NCI-H1092 treated with DMSO at 0.1 percent for 48 hours (cell line): ENCODE measurements at regions not wholly inside any gene's neighbourhood (a gene's known extent, or its start where the extent isn't known, plus 50 kb on each side); places are given as distances from the start of the nearest gene placed in this dataset.
A peak's percentile ranks its signal among the peaks of the same experiment; 100 is the strongest.
"Not testable (repeated sequence)": the region's sequence is repeated elsewhere in the genome, so short reads cannot be mapped to it uniquely, and the experiment has no call there.

Source experiments
- DNase-seq: peaks from one replicate; lab custom pipeline; 2025; lab: John Stamatoyannopoulos, UW

DNA sequence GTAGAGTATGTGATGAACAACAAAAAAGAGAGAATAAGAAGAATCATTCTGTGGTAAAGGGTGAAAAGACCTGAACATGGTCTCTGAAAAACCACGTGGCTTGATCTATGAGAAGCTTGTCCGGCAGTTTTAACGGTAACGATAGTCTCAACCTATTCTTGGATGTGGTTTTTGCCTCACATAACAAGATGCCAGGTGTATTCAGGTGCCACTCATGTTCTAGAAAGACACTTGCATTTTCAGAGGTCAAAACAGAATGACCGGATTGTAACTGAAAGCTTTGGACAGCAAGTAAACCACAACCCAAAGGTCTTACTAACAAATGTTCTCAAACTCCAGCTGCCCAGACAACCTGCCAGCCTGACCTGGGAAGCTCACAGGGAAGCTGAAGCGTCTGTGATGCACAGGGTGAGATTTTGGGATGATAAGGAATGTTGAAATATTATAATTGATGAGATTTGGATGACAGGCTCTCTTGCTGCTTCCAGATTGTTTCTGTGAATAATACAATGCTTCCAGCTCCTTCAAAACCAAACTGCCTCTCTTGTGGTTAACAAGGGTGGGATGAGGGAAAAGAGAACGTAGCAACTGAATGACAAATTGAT, 137.4 kb upstream of the GRB10 start:
- no peak for DNase-seq

GRCh38 chr7:50915621-50916020, 132.9 kb upstream of the GRB10 start:
- no peak for DNase-seq

- DNase-seq: no peak
Measured at GRCh38 chr7:50914460-50914859, 131.8 kb upstream of the GRB10 start.

- no peak for DNase-seq
Measured at GRCh38 chr7:50908628-50909290, 126.1 kb upstream of the GRB10 start.

- not testable (repeated sequence) for DNase-seq
Measured at GRCh38 chr7:50898604-50899477, 116.1 kb upstream of the GRB10 start.

- DNase-seq: not testable (repeated sequence)
Measured at GRCh38 chr7:50887061-50887460, 104.4 kb upstream of the GRB10 start.

DNA sequence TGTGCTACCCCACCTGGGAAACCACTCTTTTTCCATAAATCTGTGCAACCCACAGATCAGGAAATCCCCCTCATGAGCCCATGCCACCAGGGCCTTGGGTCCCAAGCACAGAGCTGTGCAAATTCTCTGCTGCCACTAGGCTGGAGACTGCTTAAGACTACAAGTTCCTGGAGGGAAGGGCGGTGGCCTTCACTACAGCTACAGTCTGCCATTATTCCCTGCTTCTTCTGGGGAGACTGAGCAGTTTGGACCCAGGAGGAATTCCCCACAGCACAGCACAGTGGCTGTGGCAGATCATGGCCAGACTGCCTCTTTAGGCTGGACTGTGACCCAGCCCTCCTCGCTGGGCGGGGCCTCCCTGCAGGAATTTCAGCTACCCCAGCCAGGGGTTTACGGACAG, 89.7 kb upstream of the GRB10 start:
- DNase-seq: no peak

GRCh38 chr7:50869108-50869725, 86.5 kb upstream of the GRB10 start:
- no peak for DNase-seq

GRCh38 chr7:50868426-50869100, 85.9 kb upstream of the GRB10 start:
- DNase-seq: no peak

DNA sequence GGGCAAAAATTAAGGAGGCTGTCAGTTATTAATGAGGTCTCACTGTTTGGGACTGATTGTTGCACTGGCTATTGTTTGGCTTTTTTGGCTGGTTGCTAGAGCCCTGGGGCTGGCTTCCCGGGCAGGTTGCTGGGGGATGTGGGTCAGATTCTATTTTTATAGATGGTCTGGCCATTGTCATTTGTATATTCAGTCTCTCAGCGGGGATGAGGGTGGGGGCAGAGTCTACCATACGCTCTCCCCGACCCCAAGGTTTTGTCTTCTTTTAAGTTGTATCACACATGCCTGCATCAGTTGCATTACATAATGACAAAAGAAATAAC, 84.3 kb upstream of the GRB10 start:
- no peak for DNase-seq

- DNase-seq: no peak
Measured at GRCh38 chr7:50866343-50867033, 83.8 kb upstream of the GRB10 start.

DNA sequence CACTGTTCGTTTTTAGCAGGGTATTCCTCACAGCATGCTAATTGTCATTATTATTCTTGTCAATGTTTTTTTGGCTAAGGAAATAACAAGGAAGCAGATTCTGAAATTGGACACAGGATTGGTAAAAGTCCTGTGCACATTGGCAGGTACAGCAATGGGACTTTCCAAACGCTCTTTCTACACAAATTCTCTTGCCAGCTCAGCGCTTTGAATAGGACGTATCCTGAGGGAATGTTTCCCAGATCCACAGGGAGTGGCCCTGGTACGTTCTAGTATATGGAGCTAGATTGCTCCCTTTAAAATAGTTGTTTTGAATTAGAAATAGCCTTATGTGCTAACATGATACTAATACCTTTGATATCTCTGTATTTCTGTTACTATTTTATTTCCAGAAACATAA, 82.8 kb upstream of the GRB10 start:
- no peak for DNase-seq

DNA sequence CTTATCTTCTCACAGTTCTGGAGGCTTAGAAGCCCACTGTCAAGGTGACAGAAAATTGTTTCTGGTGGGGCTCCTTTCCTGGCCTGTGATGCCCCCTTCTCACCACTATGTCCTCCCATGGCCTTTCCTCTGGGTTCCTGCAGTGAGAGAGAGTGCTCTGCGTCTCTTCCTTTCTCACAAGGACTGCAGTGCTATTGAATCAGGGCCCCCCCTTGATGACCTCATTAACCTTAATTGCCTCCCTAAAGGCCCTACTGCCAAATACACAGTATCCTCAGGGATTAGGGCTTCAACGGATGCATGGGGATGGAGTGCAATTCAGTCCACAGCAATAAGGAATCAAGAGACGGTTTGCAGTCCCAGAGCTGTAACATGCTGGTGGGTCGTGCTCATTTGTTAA, 82.0 kb upstream of the GRB10 start:
- DNase-seq: no peak

DNA sequence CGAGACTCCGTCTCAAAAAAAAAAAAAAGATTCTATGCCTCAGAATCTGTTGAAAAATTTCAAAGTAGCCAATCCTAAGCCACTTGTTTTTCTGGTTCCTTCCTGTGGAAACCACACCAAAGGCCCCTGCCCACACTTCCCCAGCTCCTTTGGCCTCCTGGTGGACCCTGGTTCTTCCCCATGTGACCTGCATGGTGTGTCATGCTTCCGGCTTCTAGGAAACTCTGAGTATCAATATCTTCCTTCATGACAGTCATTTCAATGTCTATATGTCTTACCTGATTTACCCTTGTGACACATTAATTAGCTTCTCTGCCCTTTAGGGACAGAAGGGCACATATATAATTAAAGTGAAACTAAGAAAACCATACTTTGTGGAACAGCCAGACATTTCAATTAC, 80.4 kb upstream of the GRB10 start:
- DNase-seq: no peak

DNA sequence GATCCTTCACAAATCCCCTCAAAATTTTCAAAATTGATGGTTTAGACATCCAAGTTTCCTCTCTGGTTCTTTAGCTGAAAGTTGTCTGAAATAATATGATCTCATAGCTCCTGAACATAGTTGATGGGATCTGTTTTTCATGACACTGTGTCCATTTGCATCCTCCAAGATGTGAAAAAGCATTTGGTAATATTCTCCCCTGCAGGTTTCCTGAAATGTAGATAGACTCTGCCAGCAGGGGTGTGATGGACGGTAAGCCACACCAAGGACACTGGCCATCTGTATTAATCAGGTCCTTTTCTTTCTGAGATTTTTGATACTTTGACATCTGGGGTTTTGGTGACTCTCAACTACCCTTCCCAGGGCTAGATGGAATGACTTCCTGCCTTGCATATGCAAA, 79.6 kb upstream of the GRB10 start:
- no peak for DNase-seq

- no peak for DNase-seq
Measured at GRCh38 chr7:50860598-50860997, 77.9 kb upstream of the GRB10 start.

GRCh38 chr7:50860174-50860573, 77.5 kb upstream of the GRB10 start:
- DNase-seq: no peak

DNA sequence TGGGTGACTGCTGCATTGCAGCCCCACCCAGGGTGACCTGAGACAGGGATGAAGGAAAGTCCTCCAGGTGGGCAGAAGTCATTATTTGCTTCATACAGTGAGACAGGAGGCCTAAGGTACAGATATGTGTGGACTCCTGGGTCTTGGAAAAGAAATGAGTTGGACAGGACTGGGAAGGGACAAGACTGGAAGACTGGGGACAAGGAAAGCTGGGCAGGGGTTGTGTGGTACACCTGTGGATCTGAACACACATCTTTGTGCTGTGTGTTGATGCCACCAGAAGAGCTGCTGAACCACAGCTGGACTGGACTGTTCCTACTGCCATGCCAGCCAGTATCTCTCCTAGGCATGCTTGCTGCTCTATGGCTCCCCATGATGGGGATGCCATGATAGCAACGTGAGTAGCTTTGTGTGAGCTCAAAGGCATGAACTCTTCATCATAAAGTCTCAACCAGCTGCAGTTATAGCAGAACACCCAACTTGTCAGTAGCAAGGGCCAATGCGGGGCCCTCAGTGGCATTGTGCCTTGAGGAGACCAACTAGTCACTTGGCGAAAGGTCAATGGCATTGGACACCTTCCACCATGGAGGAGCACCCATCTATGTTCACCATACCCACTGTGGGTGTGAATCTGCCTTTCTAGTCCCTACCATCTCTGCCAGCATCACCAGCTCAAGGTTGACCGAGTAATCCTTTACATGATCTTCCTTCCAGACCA, 76.0 kb upstream of the GRB10 start:
- DNase-seq: no peak

DNA sequence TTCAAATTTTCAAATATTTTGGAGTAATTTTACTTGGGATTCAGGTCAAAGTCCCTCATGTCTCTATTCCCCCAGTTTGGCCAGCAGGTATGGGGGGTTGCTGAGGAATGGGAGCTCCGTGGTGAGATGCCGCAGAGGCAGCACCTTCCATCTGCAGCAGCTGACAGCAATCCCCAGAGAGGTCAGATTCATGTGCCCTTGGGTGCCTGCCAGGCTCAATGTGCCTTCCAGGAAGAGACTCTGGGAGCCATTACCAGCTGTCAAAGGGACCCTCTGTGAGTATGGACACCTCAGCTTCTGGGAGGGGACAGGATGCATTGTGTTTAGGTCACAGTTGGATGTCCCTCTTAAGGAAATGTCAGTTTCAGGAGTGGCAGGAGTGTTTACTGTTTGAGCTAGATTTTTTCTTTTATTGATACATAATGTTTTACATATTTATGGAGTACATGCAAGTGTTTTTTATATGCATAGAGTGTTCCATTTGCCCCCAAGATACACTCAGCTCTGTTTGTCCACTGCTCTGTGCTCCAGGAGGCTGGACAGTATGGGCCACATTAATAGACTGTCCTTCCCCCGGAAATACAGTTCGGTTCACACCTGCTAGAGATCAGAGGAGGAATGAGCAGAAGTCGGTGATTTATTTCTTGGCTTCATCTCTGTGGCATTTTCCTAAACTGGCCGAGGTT, 75.3 kb upstream of the GRB10 start:
- peak; percentile 82 for DNase-seq

DNA sequence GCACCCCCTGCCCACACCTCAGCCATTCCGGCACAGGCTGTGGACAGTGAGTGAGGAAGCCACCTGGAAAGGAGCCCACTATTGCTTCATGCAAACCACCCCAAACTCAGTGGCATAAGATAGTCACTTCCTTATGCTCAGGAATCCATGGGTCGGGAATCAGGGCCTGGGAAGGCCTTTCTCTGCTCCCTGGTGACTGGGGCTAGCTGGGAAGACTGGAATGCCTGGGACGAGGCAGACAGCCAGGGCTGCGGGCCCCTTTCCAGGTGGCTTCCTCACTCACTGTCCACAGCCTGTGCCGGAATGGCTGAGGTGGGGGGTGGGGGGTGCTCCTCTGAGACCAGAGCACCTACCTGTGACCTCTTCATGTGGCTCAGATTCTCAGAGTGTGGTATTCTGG, 74.1 kb upstream of the GRB10 start:
- no peak for DNase-seq
